GM13976 (cell line): ENCODE measurements at regions not wholly inside any gene's neighbourhood (a gene's known extent, or its start where the extent isn't known, plus 50 kb on each side); places are given as distances from the start of the nearest gene placed in this dataset.

ENCODE experiments used
- DNase-seq: peaks from one replicate; pipeline ENCODE4 v3.0.0; 2012; ENCODE audit warnings: low spot score
- in situ Hi-C: fragments of 300-500 bp; cut with MboI; formaldehyde crosslinking; loops from one replicate; pipeline ENCODE4 v1.12.0; 2022; ENCODE audit warnings: low sequenced_read_pairs, mixed read lengths, inconsistent platforms; ENCODE audit not compliant: unreplicated experiment
- TF ChIP-seq, protein P1 (sequence below): IDR thresholded peaks from 2 replicates; pipeline ENCODE4 v1.5.1; 2012; ENCODE audit warnings: borderline replicate concordance, mild to moderate bottlenecking; ENCODE audit not compliant: insufficient read depth; ENCODE audit errors: extremely low read depth, missing control alignments, control extremely low read depth

DNA sequence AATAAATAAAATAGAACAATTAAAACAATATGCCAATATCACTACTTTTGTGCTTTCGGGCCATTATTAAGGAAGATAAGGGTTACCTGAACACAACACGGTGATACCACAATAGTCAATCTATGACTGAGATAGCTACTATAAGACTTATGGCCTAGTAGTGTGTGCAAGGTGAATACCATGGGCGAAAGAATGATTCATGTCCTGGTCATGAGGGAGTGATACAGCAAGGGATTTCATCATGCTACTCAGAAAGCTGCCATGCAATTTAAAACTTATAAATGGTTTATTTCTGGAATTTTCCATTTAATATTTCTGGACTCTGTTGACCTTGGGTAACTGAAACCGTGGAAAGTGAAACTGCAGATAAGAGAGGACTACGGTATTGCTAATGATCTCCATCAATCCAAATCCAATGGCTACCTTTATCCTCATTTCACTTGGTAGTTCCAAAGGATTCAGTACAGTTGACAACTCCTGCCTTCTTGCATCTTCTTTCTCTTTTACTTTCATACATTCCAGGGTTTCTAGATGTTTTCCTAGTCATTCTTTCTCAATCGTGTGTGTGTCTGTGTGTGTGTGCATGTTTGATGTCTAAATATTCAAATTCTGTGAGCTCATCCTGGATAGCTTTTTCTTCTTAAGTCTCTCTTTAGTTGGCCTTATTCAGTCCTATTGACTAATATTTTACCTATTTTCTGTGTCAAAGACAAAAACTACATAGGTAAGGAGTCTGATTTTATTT lies 100.5 kb upstream of the MAGI2 start:
- no peak for DNase-seq
- in situ Hi-C loops = no loop called here
- TF ChIP-seq, protein P1, sequence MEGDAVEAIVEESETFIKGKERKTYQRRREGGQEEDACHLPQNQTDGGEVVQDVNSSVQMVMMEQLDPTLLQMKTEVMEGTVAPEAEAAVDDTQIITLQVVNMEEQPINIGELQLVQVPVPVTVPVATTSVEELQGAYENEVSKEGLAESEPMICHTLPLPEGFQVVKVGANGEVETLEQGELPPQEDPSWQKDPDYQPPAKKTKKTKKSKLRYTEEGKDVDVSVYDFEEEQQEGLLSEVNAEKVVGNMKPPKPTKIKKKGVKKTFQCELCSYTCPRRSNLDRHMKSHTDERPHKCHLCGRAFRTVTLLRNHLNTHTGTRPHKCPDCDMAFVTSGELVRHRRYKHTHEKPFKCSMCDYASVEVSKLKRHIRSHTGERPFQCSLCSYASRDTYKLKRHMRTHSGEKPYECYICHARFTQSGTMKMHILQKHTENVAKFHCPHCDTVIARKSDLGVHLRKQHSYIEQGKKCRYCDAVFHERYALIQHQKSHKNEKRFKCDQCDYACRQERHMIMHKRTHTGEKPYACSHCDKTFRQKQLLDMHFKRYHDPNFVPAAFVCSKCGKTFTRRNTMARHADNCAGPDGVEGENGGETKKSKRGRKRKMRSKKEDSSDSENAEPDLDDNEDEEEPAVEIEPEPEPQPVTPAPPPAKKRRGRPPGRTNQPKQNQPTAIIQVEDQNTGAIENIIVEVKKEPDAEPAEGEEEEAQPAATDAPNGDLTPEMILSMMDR = no peak

GRCh38 chr7:79552463-79552862 lies 99.0 kb upstream of the MAGI2 start:
- in situ Hi-C loops = no loop called here
- TF ChIP-seq, protein P1 = no peak
- no peak for DNase-seq

DNA sequence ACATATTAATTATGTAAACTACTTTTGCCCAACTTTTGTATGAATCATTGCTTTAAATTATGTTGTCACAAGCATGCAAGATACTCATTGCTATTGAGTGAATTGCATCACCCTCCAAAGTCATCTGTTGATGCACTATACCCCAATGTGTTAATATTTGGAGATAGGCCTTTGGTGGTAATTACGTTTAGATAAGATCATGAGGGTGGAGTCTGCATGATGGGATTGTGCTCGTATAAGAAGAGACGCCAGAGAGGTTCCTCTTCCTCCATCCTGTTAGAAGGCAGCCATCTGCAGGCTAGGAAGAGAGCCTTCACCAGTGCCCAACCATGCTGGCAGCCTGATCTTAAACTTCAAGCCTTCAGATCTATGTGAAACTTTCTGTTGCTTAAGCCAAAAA lies 95.3 kb upstream of the MAGI2 start:
- no peak for DNase-seq
- TF ChIP-seq, protein P1 = no peak
- in situ Hi-C loops = no loop called here

DNA sequence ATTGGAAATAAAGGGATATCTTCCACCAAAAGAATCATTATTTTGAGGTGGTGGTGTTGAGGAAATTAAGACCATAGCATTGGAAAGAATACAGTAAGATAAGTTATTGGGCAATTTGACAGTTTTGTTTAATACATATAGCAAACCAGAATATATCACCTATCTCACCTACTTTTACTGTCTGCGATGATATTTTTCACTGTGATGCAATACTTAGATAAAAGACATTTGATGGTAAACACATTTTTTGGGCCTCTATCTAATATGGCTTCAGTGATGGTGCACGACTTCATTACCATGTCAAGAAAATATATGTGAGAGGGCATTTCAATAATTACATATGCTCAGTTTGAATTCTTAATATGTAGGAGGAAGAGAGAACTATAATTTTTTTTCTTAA lies 93.7 kb upstream of the MAGI2 start:
- TF ChIP-seq, protein P1 = no peak
- DNase-seq = no peak
- in situ Hi-C loops = no loop called here

- no peak for DNase-seq
- in situ Hi-C loops = no loop called here
- TF ChIP-seq, protein P1 = no peak
Measured at GRCh38 chr7:79540592-79540991, 87.1 kb upstream of the MAGI2 start.

DNA sequence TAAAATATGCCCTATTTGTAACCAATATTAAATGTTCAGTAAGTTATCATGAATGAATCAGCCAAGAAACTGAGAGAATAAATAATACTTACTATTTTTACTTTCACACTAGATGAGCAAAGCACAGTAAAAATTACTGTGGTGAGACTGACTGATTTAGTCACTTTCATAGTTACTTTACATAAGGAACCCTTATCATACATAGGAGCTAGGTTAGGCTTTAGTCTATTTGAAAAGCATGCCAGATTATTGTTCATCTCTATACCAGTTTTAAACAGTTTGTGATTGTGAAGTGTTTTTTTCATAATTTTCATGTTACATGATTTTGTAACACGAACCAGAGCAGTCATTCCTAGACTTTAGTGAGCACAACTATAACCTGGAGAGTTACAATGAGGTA lies 80.7 kb upstream of the MAGI2 start:
- TF ChIP-seq, protein P1 = no peak
- in situ Hi-C loops = no loop called here
- DNase-seq = no peak
